Endodermal cell (in vitro differentiated cells): ENCODE measurements at regions not wholly inside any gene's neighbourhood (a gene's known extent, or its start where the extent isn't known, plus 50 kb on each side); places are given as distances from the start of the nearest gene placed in this dataset.

Source experiments
- DNase-seq: peaks from one replicate; pipeline ENCODE4 v3.0.0-alpha.2; 2017
- H3K27ac ChIP-seq: 2 replicates; pipeline ENCODE4 v1.5.1; 2013; ENCODE audit warnings: mild to moderate bottlenecking, low read depth, low read length, moderate library complexity
- H3K27me3 ChIP-seq: 2 replicates; pipeline ENCODE4 v1.6.1; 2013; ENCODE audit warnings: mild to moderate bottlenecking, low read length, moderate library complexity; ENCODE audit not compliant: insufficient read depth, control insufficient read depth, poor library complexity, severe bottlenecking
- H3K36me3 ChIP-seq: 2 replicates; pipeline ENCODE4 v1.7.0; 2013; ENCODE audit warnings: mild to moderate bottlenecking, low read length, moderate library complexity; ENCODE audit not compliant: control insufficient read depth, insufficient read depth
- H3K4me1 ChIP-seq: one replicate; pipeline ENCODE4 v1.7.0; 2013; ENCODE audit warnings: low read length; ENCODE audit not compliant: control insufficient read depth, insufficient read depth
- H3K4me3 ChIP-seq: 2 replicates; pipeline ENCODE4 v1.5.1; 2013; ENCODE audit warnings: mild to moderate bottlenecking, low read length, moderate library complexity
- H3K9ac ChIP-seq: 2 replicates; pipeline ENCODE4 v1.6.1; 2013; ENCODE audit warnings: mild to moderate bottlenecking, low read length, moderate library complexity; ENCODE audit not compliant: poor library complexity, severe bottlenecking; ENCODE audit errors: extremely low read depth
- H3K9me3 ChIP-seq: 2 replicates; pipeline ENCODE4 v1.6.1; 2013; ENCODE audit warnings: mild to moderate bottlenecking, low read length, moderate library complexity; ENCODE audit not compliant: control insufficient read depth
- H3K27ac Mint-ChIP-seq: 2 replicates; pipeline ENCODE4 v1.8.0; 2020; ENCODE audit warnings: mixed read lengths
- H3K27me3 Mint-ChIP-seq: 2 replicates; pipeline ENCODE4 v1.8.0; 2021; ENCODE audit warnings: mild to moderate bottlenecking, mixed read lengths; ENCODE audit not compliant: insufficient read depth
- H3K36me3 Mint-ChIP-seq: 2 replicates; pipeline ENCODE4 v1.8.0; 2020; ENCODE audit warnings: low read depth, mixed read lengths
- H3K4me1 Mint-ChIP-seq: 2 replicates; pipeline ENCODE4 v1.8.0; 2020; ENCODE audit warnings: mixed read lengths
- H3K4me3 Mint-ChIP-seq: 2 replicates; pipeline ENCODE4 v1.8.0; 2020; ENCODE audit warnings: mild to moderate bottlenecking, moderate library complexity, mixed read lengths
- H3K9me3 Mint-ChIP-seq: 2 replicates; pipeline ENCODE4 v1.8.0; 2020; ENCODE audit warnings: mild to moderate bottlenecking, mixed read lengths
- WGBS, 2 experiments: methylation state at CpG; one replicate each; pipeline versions ENCODE4 v1.1.5 to v1.1.7; 2013; ENCODE audit warnings: missing lambda C conversion rate in 2 of 2, mixed read lengths in 1 of 2; ENCODE audit not compliant: insufficient coverage in 1 of 2, insufficient read length in 1 of 2; 5-methylcytosine and 5-hydroxymethylcytosine counted together
- TF ChIP-seq, protein P1 (sequence below): fragments of 200-600 bp; sonication (generic); conservative IDR thresholded peaks from 2 replicates; pipeline ENCODE4 v1.5.0; 2021; ENCODE audit warnings: antibody characterized with exemption, mild to moderate bottlenecking

DNA sequence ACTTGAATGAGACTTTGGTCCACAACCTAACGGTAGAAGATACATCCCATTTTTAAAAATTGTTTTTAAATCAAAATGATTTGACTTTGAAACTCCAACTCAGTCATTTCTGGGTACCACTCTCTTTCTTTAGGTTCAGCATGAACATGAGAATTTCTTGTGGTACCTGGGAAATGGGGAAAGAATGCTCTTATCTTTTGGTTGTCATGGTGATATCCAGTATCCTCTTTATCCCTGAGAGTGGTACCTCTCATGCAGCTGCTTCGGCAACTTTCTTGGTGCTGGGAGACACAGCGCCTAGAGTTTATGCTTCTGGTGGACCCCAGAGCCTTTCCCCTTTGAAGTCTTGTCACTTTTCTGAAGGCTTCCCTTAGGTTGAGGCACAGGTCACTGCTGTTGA is 465.1 kb upstream of the FAT1 start:
- no peaks in the 10 kb centered on the region for H3K4me1 Mint-ChIP-seq
- no peaks in the 10 kb centered on the region for H3K27me3 Mint-ChIP-seq
- Histone ChIP-seq H3K4me3 (no peak overlapping the region), H3K27ac (no peak overlapping the region), H3K36me3 (no peaks in the 10 kb centered on the region), H3K9ac (no peak overlapping the region), H3K9me3 (no peaks in the 10 kb centered on the region), H3K27me3 (no peaks in the 10 kb centered on the region), H3K4me1 (no peaks in the 10 kb centered on the region)
- no peaks in the 10 kb centered on the region for H3K36me3 Mint-ChIP-seq
- H3K9me3 Mint-ChIP-seq: no peaks in the 10 kb centered on the region
- H3K4me3 Mint-ChIP-seq: no peak overlapping the region
- DNase-seq: no peak
- H3K27ac Mint-ChIP-seq: no peak overlapping the region
- WGBS, 2 experiments: 86 to 100% methylated on average over 2 to 3 of the region's 3 CpGs
- TF ChIP-seq, protein P1, sequence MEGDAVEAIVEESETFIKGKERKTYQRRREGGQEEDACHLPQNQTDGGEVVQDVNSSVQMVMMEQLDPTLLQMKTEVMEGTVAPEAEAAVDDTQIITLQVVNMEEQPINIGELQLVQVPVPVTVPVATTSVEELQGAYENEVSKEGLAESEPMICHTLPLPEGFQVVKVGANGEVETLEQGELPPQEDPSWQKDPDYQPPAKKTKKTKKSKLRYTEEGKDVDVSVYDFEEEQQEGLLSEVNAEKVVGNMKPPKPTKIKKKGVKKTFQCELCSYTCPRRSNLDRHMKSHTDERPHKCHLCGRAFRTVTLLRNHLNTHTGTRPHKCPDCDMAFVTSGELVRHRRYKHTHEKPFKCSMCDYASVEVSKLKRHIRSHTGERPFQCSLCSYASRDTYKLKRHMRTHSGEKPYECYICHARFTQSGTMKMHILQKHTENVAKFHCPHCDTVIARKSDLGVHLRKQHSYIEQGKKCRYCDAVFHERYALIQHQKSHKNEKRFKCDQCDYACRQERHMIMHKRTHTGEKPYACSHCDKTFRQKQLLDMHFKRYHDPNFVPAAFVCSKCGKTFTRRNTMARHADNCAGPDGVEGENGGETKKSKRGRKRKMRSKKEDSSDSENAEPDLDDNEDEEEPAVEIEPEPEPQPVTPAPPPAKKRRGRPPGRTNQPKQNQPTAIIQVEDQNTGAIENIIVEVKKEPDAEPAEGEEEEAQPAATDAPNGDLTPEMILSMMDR: no peak

DNA sequence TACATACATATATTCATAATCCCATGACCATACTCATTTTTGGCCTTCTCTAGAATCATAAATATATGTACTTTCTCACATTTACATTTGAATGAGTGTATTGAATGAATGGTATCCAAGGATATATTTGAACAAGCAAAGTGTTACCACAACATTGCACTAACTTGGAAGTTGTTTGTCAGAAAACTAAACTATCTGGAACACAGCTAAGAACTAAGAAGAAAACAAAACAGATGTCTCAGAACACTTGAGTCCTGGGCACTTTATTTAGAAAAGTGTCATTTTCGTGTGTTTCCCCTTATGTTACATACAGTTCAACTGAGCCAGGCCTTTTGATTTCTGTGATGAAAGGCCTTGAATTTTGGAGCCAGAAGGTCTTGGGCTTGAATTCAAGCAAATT is 466.7 kb upstream of the FAT1 start:
- no peak overlapping the region for H3K27ac ChIP-seq
- TF ChIP-seq, protein P1: no peak
- no peak overlapping the region for H3K4me3 ChIP-seq
- 82 to 100% methylated on average over 1 of the region's 1 CpG for WGBS, 2 experiments
- Mint-ChIP-seq H3K27me3 (no peaks in the 10 kb centered on the region), H3K9me3 (no peaks in the 10 kb centered on the region), H3K4me1 (no peaks in the 10 kb centered on the region), H3K36me3 (no peaks in the 10 kb centered on the region), H3K27ac (no peak overlapping the region), H3K4me3 (no peak overlapping the region)
- no peak for DNase-seq
- H3K27me3 ChIP-seq: no peaks in the 10 kb centered on the region
- no peaks in the 10 kb centered on the region for H3K36me3 ChIP-seq
- H3K4me1 ChIP-seq: no peaks in the 10 kb centered on the region
- H3K9ac ChIP-seq: no peak overlapping the region
- H3K9me3 ChIP-seq: no peaks in the 10 kb centered on the region

DNA sequence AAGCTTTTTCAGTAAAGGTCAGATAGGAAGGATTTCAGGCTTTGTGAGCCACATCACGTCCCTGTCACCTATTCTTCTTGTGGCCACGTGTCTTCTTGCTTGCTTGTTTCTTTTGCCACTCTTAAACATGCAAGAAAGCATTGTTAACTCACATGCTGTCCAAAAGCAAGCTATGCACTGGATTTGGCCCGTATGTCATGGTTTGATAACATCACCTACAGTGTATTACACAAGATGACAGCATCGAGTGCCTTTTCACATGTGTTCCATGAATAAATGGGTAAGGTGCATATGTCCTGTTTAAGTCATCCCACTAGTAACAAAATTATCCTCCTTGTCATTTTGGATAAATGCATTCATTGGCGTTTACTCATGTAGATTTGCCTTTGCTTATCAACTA is 468.0 kb upstream of the FAT1 start:
- TF ChIP-seq, protein P1: no peak

More for the DNA sequence above, 468.0 kb upstream of the FAT1 start:
- Histone ChIP-seq H3K9me3 (no peaks in the 10 kb centered on the region), H3K27ac (no peak overlapping the region), H3K9ac (no peak overlapping the region), H3K4me1 (no peaks in the 10 kb centered on the region), H3K27me3 (no peaks in the 10 kb centered on the region), H3K36me3 (no peaks in the 10 kb centered on the region), H3K4me3 (no peak overlapping the region)
- Mint-ChIP-seq H3K27ac (no peak overlapping the region), H3K4me3 (no peak overlapping the region), H3K27me3 (no peaks in the 10 kb centered on the region), H3K36me3 (no peaks in the 10 kb centered on the region), H3K4me1 (no peaks in the 10 kb centered on the region), H3K9me3 (no peaks in the 10 kb centered on the region)
- WGBS, 2 experiments: 78 to 87% methylated on average over 3 to 5 of the region's 5 CpGs
- DNase-seq: no peak
